SK-N-SH (cell line): ENCODE measurements at regions not wholly inside any gene's neighbourhood (a gene's known extent, or its start where the extent isn't known, plus 50 kb on each side); places are given as distances from the start of the nearest gene placed in this dataset.

Source experiments
- CTCF ChIA-PET: fragments of 300-600, 350-600 bp; formaldehyde crosslinking; extraction: SDS; loops from one replicate; lab custom pipeline; 2021; lab: Yijun Ruan, JAX
- POLR2A ChIA-PET: fragments of 350-600 bp; sonication (Branson Sonifier 250); formaldehyde crosslinking; extraction: SDS; loops from one replicate; lab custom pipeline; 2020; ENCODE audit warnings: antibody characterized with exemption, inconsistent platforms; lab: Yijun Ruan, JAX
- DNase-seq: peaks from one replicate; pipeline ENCODE4 v3.0.0; 2012
- H2AFZ ChIP-seq: fragments of 200-600 bp; sonication (generic); 2 replicates; pipeline ENCODE4 v1.8.1; 2016; ENCODE audit warnings: antibody characterized with exemption, mild to moderate bottlenecking, low read depth
- H3F3A ChIP-seq: fragments of 200-600 bp; sonication (generic); replicated peaks from 2 replicates; pipeline ENCODE3; 2016; ENCODE audit warnings: antibody characterized with exemption, mild to moderate bottlenecking; ENCODE audit not compliant: insufficient read depth
- H3K27ac ChIP-seq, 2 experiments: fragments of 200-500 bp in 1 of 2; fragments of 200-600 bp in 1 of 2; sonication (Bioruptor generic) in 1 of 2; sonication (generic), shearing (Covaris generic) in 1 of 2; 2 replicates each; pipeline versions ENCODE4 v1.5.1 to v1.6.1; 2014 to 2016; ENCODE audit warnings: low read depth in 2 of 2, inconsistent platforms in 1 of 2, low read length in 1 of 2, mild to moderate bottlenecking in 1 of 2, mixed read lengths in 1 of 2
- H3K27me3 ChIP-seq: fragments of 200-600 bp; sonication (generic), shearing (Covaris generic); 2 replicates; pipeline ENCODE4 v1.6.1; 2016; ENCODE audit warnings: mixed run types; ENCODE audit not compliant: insufficient read depth
- H3K36me3 ChIP-seq, 2 experiments: fragments of 200-500 bp in 1 of 2; fragments of 200-600 bp in 1 of 2; sonication (Bioruptor generic) in 1 of 2; sonication (generic) in 1 of 2; replicated peaks in 1 of 2; 2 replicates each; pipeline versions ENCODE3 to v1.5.1; 2014 to 2016; ENCODE audit warnings: low read length in 1 of 2, mild to moderate bottlenecking in 1 of 2; ENCODE audit not compliant: insufficient read depth in 2 of 2, control insufficient read depth in 1 of 2
- H3K4me1 ChIP-seq, 2 experiments: fragments of 200-500 bp in 1 of 2; fragments of 200-600 bp in 1 of 2; sonication (Bioruptor generic) in 1 of 2; sonication (generic), shearing (Covaris generic) in 1 of 2; 2 replicates each; pipeline versions ENCODE4 v1.5.1 to v1.6.1; 2014 to 2016; ENCODE audit warnings: low read depth in 1 of 2, low read length in 1 of 2, mixed run types in 1 of 2; ENCODE audit not compliant: insufficient read depth in 2 of 2, control insufficient read depth in 1 of 2
- H3K4me2 ChIP-seq: fragments of 200-600 bp; sonication (generic), shearing (Covaris generic); 2 replicates; pipeline ENCODE4 v1.6.1; 2017; ENCODE audit warnings: mixed run types
- H3K4me3 ChIP-seq, 2 experiments: fragments of 200-500 bp in 1 of 2; fragments of 200-600 bp in 1 of 2; sonication (Bioruptor generic) in 1 of 2; sonication (generic), shearing (Covaris generic) in 1 of 2; 2 replicates each; pipeline versions ENCODE4 v1.5.1 to v1.8.1; 2014 to 2016; ENCODE audit warnings: low read depth in 2 of 2, inconsistent platforms in 1 of 2, low read length in 1 of 2, mild to moderate bottlenecking in 1 of 2, mixed read lengths in 1 of 2, moderate library complexity in 1 of 2
- H3K79me2 ChIP-seq: fragments of 200-600 bp; sonication (generic); 2 replicates; pipeline ENCODE4 v1.8.1; 2017; ENCODE audit warnings: mild to moderate bottlenecking; ENCODE audit not compliant: insufficient read depth
- H3K9ac ChIP-seq: fragments of 200-600 bp; sonication (generic); 2 replicates; pipeline ENCODE4 v1.6.1; 2017; ENCODE audit warnings: mixed run types
- H3K9me2 ChIP-seq: fragments of 200-600 bp; sonication (generic); 2 replicates; pipeline ENCODE4 v1.6.1; 2017; ENCODE audit warnings: mixed run types
- H3K9me3 ChIP-seq: fragments of 200-600 bp; sonication (generic); 2 replicates; pipeline ENCODE4 v1.6.1; 2017; ENCODE audit warnings: mixed run types, mild to moderate bottlenecking, moderate library complexity
- H4K20me1 ChIP-seq: fragments of 200-600 bp; sonication (generic); 2 replicates; pipeline ENCODE4 v1.6.1; 2017; ENCODE audit warnings: mild to moderate bottlenecking, mixed run types; ENCODE audit not compliant: insufficient read depth
- CHD2 ChIP-seq: fragments of 150-350 bp; IDR thresholded peaks from 2 replicates; pipeline ENCODE4 v1.6.1; 2018; ENCODE audit warnings: low read length; ENCODE audit not compliant: partially characterized antibody
- ELF1 ChIP-seq: IDR thresholded peaks from 2 replicates; pipeline ENCODE4 v1.4.0; 2012
- MXI1 ChIP-seq: IDR thresholded peaks from 2 replicates; pipeline ENCODE4 v1.6.1; 2012; ENCODE audit warnings: mild to moderate bottlenecking, low read depth, low read length, improper control_type of control experiment
- NFIC ChIP-seq: IDR thresholded peaks from 2 replicates; pipeline ENCODE4 v1.4.0; 2012; ENCODE audit warnings: borderline replicate concordance
- NRF1 ChIP-seq: IDR thresholded peaks from 2 replicates; pipeline ENCODE4 v1.6.1; 2012; ENCODE audit warnings: low read depth, mild to moderate bottlenecking, low read length
- PBX3 ChIP-seq: IDR thresholded peaks from 2 replicates; pipeline ENCODE4; 2012
- REST ChIP-seq: IDR thresholded peaks from 2 replicates; pipeline ENCODE4 v1.6.1; 2012; ENCODE audit warnings: mild to moderate bottlenecking, low read depth, low read length, moderate library complexity
- RFX5 ChIP-seq: IDR thresholded peaks from 2 replicates; pipeline ENCODE4 v1.6.1; 2012; ENCODE audit warnings: mild to moderate bottlenecking, improper control_type of control experiment, low read length
- SMC3 ChIP-seq: IDR thresholded peaks from 2 replicates; pipeline ENCODE4 v1.6.1; 2012; ENCODE audit warnings: low read depth, low read length, improper control_type of control experiment
- TCF12 ChIP-seq: IDR thresholded peaks from 2 replicates; pipeline ENCODE4 v1.4.0; 2012
- USF2 ChIP-seq: fragments of 150-350 bp; IDR thresholded peaks from 2 replicates; pipeline ENCODE4 v1.6.1; 2017; ENCODE audit warnings: antibody characterized with exemption, low read length, low read depth, borderline replicate concordance
- YY1 ChIP-seq: IDR thresholded peaks from 2 replicates; pipeline ENCODE4 v1.4.0; 2012; ENCODE audit warnings: low read depth, mild to moderate bottlenecking
- ZBTB33 ChIP-seq: IDR thresholded peaks from 2 replicates; pipeline ENCODE4 v1.4.0; 2012; ENCODE audit warnings: low read depth, borderline replicate concordance
- WGBS: methylation state at CpG from one replicate; pipeline ENCODE4 v1.1.6; 2017; ENCODE audit warnings: low lambda C conversion rate; 5-methylcytosine and 5-hydroxymethylcytosine counted together

- TF ChIP-seq REST (no peak), SMC3 (no peak), USF2 (no peak), ZBTB33 (no peak)
These were observed 690.5 kb upstream of the SOX9 start (continued) for GRCh38 chr17:71430281-71430680.

- H3K4me2 ChIP-seq: no peak overlapping the region
- H3K9ac ChIP-seq: no peak overlapping the region
- H3K27ac ChIP-seq: no peak overlapping the region
- no peak overlapping the region for H2AFZ ChIP-seq
- 83% methylated on average over 2 of the region's 2 CpGs for WGBS
- no peak overlapping the region for H3K4me3 ChIP-seq
- H4K20me1 ChIP-seq: no peaks in the 10 kb centered on the region
- ChIA-PET POLR2A (no interaction called here), CTCF (no interaction called here)
- H3K79me2 ChIP-seq: no peaks in the 10 kb centered on the region
- no peaks in the 10 kb centered on the region for H3K27me3 ChIP-seq
- 0 out of 2 replicates have a peak, but pooled peaks cover 6% of the 10 kb centered on the region for H3K9me3 ChIP-seq
- no peaks in the 10 kb centered on the region for H3F3A ChIP-seq
- no peaks in the 10 kb centered on the region for H3K4me1 ChIP-seq
- no peak for DNase-seq
- TF ChIP-seq TCF12 (no peak), YY1 (no peak), NRF1 (no peak), CHD2 (no peak), NFIC (no peak), SMC3 (no peak), MXI1 (no peak), PBX3 (no peak), USF2 (no peak), RFX5 (no peak), ELF1 (no peak)
- no peaks in the 10 kb centered on the region for H3K9me2 ChIP-seq
- H3K36me3 ChIP-seq: no peaks in the 10 kb centered on the region
These were observed 689.7 kb upstream of the SOX9 start for GRCh38 chr17:71431146-71431545.
